SK-N-MC (cell line): ENCODE measurements at regions not wholly inside any gene's neighbourhood (a gene's known extent, or its start where the extent isn't known, plus 50 kb on each side); places are given as distances from the start of the nearest gene placed in this dataset.

Source experiments
- EZH2 ChIP-seq: fragments of 200-600 bp; sonication (generic); IDR thresholded peaks from one replicate; pipeline ENCODE4 v1.6.1; 2017; ENCODE audit warnings: antibody characterized with exemption
- POLR2AphosphoS5 ChIP-seq: IDR thresholded peaks from 2 replicates; pipeline ENCODE4 v1.6.1; 2012; ENCODE audit warnings: mild to moderate bottlenecking, low read depth, low read length, borderline replicate concordance

GRCh38 chr12:45658020-45658419 lies 71.5 kb upstream of the ARID2 start:
- no peak for TF ChIP-seq EZH2
- TF ChIP-seq POLR2AphosphoS5 = no peak
